ENCODE measurements at regions not wholly inside any gene's neighbourhood (a gene's known extent, or its start where the extent isn't known, plus 50 kb on each side); places are given as distances from the start of the nearest gene placed in this dataset.

DNA sequence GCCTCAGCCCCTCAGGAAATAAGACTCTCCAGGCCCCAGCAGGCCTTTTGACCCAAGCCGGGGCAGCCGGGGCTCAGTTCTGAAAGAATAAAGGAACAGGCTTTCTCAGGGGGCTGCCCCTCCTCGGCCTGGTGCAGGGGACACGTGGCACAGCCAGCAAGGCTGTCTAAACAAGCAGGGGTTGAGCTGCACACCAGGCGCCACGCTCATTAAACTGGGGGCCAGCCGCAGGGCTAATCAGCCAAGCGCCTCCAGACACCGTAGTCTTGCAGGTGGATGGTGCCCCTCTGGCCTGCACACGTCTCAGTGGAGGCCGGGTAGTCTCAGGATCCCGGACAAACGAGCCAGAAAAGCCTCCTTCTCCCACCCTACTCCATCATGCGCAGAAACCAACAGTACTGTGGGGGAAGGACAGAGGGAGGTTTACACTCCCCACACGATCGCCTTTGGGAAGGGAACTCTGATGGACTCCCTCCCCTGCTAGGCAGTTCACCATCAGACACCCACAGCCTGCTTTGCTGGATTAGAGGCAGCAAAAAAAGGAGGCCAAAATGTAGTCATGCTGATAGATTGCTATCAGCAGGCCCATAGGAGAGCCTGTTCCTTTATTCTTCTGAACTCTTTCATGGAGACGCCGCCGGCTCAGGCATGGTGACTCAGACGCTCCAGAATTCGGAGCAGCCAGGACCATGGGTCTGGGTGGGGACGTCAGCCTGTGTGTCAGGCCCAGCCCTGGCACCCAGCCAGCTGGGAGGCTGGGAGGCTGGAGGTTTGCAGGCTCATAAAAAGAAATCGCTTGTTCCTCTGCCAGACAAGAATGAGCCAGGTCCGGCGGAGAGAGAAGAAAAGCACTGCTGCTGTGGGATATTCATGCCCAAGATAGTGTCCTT, 342.4 kb downstream of the BCOR start:
- H3K4me1 ChIP-seq: peaks cover 0 to 4% of the 10 kb centered on the region in 2 donors
- intact Hi-C loops (cut with DNase I; ENCODE audit: low total_unique reads): no loop called here
- no peaks in the 10 kb centered on the region for H3K36me3 ChIP-seq
- peak; percentile 86 to 91 for DNase-seq
- H3K4me3 ChIP-seq: no peak overlapping the region
- TF ChIP-seq, protein P1, sequence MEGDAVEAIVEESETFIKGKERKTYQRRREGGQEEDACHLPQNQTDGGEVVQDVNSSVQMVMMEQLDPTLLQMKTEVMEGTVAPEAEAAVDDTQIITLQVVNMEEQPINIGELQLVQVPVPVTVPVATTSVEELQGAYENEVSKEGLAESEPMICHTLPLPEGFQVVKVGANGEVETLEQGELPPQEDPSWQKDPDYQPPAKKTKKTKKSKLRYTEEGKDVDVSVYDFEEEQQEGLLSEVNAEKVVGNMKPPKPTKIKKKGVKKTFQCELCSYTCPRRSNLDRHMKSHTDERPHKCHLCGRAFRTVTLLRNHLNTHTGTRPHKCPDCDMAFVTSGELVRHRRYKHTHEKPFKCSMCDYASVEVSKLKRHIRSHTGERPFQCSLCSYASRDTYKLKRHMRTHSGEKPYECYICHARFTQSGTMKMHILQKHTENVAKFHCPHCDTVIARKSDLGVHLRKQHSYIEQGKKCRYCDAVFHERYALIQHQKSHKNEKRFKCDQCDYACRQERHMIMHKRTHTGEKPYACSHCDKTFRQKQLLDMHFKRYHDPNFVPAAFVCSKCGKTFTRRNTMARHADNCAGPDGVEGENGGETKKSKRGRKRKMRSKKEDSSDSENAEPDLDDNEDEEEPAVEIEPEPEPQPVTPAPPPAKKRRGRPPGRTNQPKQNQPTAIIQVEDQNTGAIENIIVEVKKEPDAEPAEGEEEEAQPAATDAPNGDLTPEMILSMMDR (IDR thresholded peaks at IDR 0.05): no peak
- no peak for TF ChIP-seq POLR2A (IDR thresholded peaks at IDR 0.05)
- H3K9me3 ChIP-seq: no peaks in the 10 kb centered on the region
- no peaks in the 10 kb centered on the region for H3K27me3 ChIP-seq
- H3K27ac ChIP-seq: peak overlapping the region; percentile 63 to 78

DNA sequence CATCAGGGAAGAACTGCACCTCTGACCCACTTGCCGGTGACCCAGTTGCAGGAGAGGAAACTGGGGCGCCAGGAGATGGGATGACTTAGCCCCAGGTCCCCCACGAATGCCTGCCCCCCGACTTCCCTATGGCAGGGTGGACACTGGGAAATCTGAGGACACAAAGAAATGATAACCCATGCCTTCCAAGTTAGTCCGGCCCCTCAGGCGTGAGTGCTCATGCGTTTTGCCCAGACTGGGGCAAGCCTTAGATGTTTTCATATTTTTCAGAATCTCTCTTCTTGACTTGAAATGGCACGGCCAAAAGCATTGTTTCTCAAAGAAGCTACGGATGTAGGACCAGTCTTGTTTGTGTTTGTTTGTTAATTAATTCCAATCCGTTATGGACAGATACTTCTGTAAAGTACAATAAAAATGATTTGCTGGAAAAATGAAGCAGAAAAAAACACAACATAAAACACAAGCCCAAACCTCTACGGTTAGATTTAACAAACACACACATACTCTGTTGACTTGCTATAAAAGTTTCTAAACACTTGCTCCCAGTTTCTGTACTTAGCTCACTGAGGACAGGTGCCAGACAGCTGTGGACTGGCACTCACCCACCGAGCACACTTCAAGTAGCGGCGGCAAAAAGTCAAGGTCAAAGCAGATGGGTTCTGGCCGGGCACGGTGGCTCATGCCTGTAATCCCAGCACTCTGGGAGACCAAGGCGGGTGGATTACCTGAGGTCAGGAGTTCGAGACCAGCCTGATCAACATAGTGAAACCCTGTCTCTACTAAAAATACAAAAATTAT, 341.5 kb downstream of the BCOR start:
- Histone ChIP-seq H3K27me3 (no peaks in the 10 kb centered on the region), H3K36me3 (no peaks in the 10 kb centered on the region), H3K4me1 (peaks cover 0 to 5% of the 10 kb centered on the region in 2 donors), H3K4me3 (no peak overlapping the region), H3K27ac (peak overlapping the region; percentile 63 to 78), H3K9me3 (no peaks in the 10 kb centered on the region)
- intact Hi-C loops (cut with DNase I; ENCODE audit: low total_unique reads): no loop called here
- DNase-seq: no peak
- TF ChIP-seq, protein P1 (IDR thresholded peaks at IDR 0.05): no peak
- TF ChIP-seq POLR2A (IDR thresholded peaks at IDR 0.05): no peak

DNA sequence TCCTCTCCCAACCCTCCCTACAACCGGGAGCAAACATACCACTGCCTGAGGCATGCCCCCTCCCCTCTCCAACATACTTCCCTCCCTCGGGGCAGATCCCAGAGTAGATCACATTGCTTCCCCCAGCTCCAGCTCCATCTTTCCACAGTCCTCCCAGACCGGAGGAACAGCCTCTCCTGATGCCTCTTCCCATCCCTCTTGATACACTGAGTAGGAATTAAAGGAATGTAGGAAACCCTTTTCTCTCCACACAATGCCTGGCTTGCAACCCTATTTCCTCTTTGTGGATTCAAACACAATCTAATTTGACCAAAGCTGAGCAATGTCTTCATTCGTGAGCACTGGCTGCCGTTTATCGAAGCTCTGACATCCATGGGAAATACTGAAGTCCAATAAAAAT, 339.8 kb downstream of the BCOR start:
- no peaks in the 10 kb centered on the region for H3K27me3 ChIP-seq
- H3K4me1 ChIP-seq: peaks cover 0 to 5% of the 10 kb centered on the region in 2 donors

DNA sequence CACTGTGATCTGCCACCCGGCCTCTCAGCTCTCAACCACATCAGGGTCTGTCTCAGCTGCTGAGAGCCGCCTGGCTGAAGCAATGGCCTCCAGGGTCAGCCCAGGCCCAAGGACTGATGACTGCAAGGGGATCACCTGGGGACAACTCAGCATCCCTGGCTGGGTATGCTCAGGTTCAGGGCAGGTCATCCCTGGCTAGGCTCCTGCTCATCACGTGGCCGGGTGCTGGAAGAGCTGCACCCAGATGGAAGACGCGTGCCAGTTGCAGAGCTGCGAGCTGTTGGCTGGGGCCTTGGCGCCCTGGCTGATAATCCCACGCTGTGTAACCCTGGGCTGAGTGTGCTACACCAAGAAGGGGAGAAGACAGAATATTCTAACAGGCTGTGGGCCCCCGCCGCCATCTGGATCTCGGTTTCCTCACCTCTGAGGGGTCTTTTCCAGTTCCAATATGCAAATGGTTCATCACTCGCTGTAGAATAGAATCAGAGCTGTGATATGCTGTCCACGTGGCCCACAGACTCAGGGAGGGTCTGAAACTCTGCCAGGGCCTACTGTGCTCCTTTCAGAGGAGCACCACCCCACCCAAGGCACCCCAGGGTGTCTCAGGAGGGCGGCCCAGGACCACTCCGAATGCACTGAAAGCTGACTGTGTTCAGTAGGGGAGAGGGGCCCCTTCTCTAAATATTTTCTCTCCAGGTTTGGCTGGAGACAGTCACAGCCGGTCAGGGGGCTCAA, 338.8 kb downstream of the BCOR start:
- H3K27me3 ChIP-seq: no peaks in the 10 kb centered on the region
- intact Hi-C loops (cut with DNase I; ENCODE audit: low total_unique reads): no loop called here
- peaks cover 0 to 5% of the 10 kb centered on the region in 2 donors for H3K4me1 ChIP-seq
- TF ChIP-seq POLR2A (IDR thresholded peaks at IDR 0.05): no peak
- TF ChIP-seq, protein P1 (IDR thresholded peaks at IDR 0.05): no peak
- peak overlapping the region; percentile 75 to 80 for H3K27ac ChIP-seq
- no peak overlapping the region for H3K4me3 ChIP-seq
- H3K9me3 ChIP-seq: no peaks in the 10 kb centered on the region
- no peaks in the 10 kb centered on the region for H3K36me3 ChIP-seq
- DNase-seq: no peak

More for the DNA sequence above, 339.8 kb downstream of the BCOR start:
- Histone ChIP-seq H3K4me3 (no peak overlapping the region), H3K9me3 (no peaks in the 10 kb centered on the region), H3K27ac (peak overlapping the region in 1 of 2 donors; percentile 80), H3K36me3 (no peaks in the 10 kb centered on the region)
- TF ChIP-seq, protein P1 (IDR thresholded peaks at IDR 0.05): no peak
- TF ChIP-seq POLR2A (IDR thresholded peaks at IDR 0.05): no peak
- DNase-seq: no peak
- intact Hi-C loops (cut with DNase I; ENCODE audit: low total_unique reads): no loop called here

Data from uterus (tissue), 3 donors.